KG1 (cell line): ENCODE measurements at regions not wholly inside any gene's neighbourhood (a gene's known extent, or its start where the extent isn't known, plus 50 kb on each side); places are given as distances from the start of the nearest gene placed in this dataset.

Experiments
- DNase-seq: peaks from one replicate; lab custom pipeline; 2025; lab: John Stamatoyannopoulos, UW

- DNase-seq: no peak
Measured at GRCh38 chr7:24476227-24476626, 97.0 kb upstream of the PALS2 start.

- no peak for DNase-seq
Measured at GRCh38 chr7:24477398-24478136, 95.7 kb upstream of the PALS2 start.

- no peak for DNase-seq
Measured at GRCh38 chr7:24478137-24478655, 95.1 kb upstream of the PALS2 start.

GRCh38 chr7:24480501-24480900 lies 92.8 kb upstream of the PALS2 start:
- DNase-seq: no peak

GRCh38 chr7:24483804-24484203 lies 89.4 kb upstream of the PALS2 start:
- no peak for DNase-seq

GRCh38 chr7:24492576-24492975 lies 80.7 kb upstream of the PALS2 start:
- DNase-seq: no peak

GRCh38 chr7:24494832-24495231 lies 78.4 kb upstream of the PALS2 start:
- no peak for DNase-seq

GRCh38 chr7:24496036-24496435 lies 77.2 kb upstream of the PALS2 start:
- no peak for DNase-seq

- no peak for DNase-seq
Measured at GRCh38 chr7:24498439-24498838, 74.8 kb upstream of the PALS2 start.

- no peak for DNase-seq
Measured at GRCh38 chr7:24499871-24500270, 73.4 kb upstream of the PALS2 start.

GRCh38 chr7:24500599-24500998 lies 72.7 kb upstream of the PALS2 start:
- no peak for DNase-seq

GRCh38 chr7:24501009-24501408 lies 72.2 kb upstream of the PALS2 start:
- DNase-seq: no peak

GRCh38 chr7:24501443-24502134 lies 71.7 kb upstream of the PALS2 start:
- DNase-seq: no peak

GRCh38 chr7:24502135-24502488 lies 71.1 kb upstream of the PALS2 start:
- DNase-seq: no peak

- DNase-seq: no peak
Measured at GRCh38 chr7:24503506-24503905, 69.7 kb upstream of the PALS2 start.

- no peak for DNase-seq
Measured at GRCh38 chr7:24504040-24504439, 69.2 kb upstream of the PALS2 start.

GRCh38 chr7:24504836-24505235 lies 68.4 kb upstream of the PALS2 start:
- no peak for DNase-seq

- DNase-seq: no peak
Measured at GRCh38 chr7:24505968-24506367, 67.3 kb upstream of the PALS2 start.

GRCh38 chr7:24508316-24508715 lies 64.9 kb upstream of the PALS2 start:
- DNase-seq: no peak

- no peak for DNase-seq
Measured at GRCh38 chr7:24510759-24511158, 62.5 kb upstream of the PALS2 start.

- no peak for DNase-seq
Measured at GRCh38 chr7:24517166-24517565, 56.1 kb upstream of the PALS2 start.

GRCh38 chr7:24521917-24522623 lies 51.2 kb upstream of the PALS2 start:
- DNase-seq: no peak
